Breast epithelium (tissue), 3 donors: ENCODE measurements at regions not wholly inside any gene's neighbourhood (a gene's known extent, or its start where the extent isn't known, plus 50 kb on each side); places are given as distances from the start of the nearest gene placed in this dataset.

Source experiments
- POLR2A ChIP-seq: fragments of 450-650 bp; IDR thresholded peaks from one replicate; pipeline ENCODE4 v1.6.1; 2016; ENCODE audit warnings: antibody characterized with exemption, mild to moderate bottlenecking, moderate library complexity
- TF ChIP-seq, protein P1 (sequence below), 3 donors: fragments of 450-650 bp; IDR thresholded peaks; one replicate each; pipeline ENCODE4 v1.5.1; 2016 to 2017; ENCODE audit warnings: antibody characterized with exemption in 3 of 3, mild to moderate bottlenecking in 3 of 3, moderate library complexity in 3 of 3

DNA sequence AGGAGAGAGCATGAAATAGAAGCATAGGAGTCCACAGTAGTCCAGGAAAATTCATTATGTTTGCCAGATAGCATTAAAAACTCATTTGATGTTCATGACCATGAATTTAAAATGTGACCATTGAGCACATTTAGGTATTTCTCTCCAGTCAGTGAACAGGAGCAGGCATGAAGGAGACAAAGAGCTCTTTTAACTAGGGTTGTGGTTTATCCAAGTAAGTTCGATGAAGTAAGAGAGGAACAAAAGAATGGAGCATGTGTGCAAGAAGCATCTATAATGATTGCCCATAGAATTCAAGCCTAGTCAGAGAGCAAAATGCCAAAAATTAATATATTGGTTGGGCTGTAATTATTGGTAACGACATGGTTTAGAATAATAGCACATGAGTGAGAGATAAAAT, 342.1 kb upstream of the CCDC54 start:
- TF ChIP-seq, protein P1, sequence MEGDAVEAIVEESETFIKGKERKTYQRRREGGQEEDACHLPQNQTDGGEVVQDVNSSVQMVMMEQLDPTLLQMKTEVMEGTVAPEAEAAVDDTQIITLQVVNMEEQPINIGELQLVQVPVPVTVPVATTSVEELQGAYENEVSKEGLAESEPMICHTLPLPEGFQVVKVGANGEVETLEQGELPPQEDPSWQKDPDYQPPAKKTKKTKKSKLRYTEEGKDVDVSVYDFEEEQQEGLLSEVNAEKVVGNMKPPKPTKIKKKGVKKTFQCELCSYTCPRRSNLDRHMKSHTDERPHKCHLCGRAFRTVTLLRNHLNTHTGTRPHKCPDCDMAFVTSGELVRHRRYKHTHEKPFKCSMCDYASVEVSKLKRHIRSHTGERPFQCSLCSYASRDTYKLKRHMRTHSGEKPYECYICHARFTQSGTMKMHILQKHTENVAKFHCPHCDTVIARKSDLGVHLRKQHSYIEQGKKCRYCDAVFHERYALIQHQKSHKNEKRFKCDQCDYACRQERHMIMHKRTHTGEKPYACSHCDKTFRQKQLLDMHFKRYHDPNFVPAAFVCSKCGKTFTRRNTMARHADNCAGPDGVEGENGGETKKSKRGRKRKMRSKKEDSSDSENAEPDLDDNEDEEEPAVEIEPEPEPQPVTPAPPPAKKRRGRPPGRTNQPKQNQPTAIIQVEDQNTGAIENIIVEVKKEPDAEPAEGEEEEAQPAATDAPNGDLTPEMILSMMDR (IDR thresholded peaks at IDR 0.05) = no peak
- TF ChIP-seq POLR2A = no peak
